Caco-2 (cell line): ENCODE measurements at regions not wholly inside any gene's neighbourhood (a gene's known extent, or its start where the extent isn't known, plus 50 kb on each side); places are given as distances from the start of the nearest gene placed in this dataset.

Source experiments
- BruUV-seq: library from RNA; stranded (reverse); fragments of 400-500 nt; replicated peaks from 2 replicates; lab custom pipeline; 2021; lab: Mats Ljungman, UMichigan
- CTCF ChIA-PET: fragments of 300-600 bp; sonication (Branson Sonifier 250); formaldehyde crosslinking; loops from one replicate; lab custom pipeline; 2022; ENCODE audit warnings: antibody characterized with exemption; lab: Charles Lee
- POLR2A ChIA-PET: fragments of 300-600 bp; sonication (Branson Sonifier 250); formaldehyde crosslinking; loops from one replicate; lab custom pipeline; 2022; ENCODE audit warnings: antibody characterized with exemption; lab: Charles Lee
- DNase-seq, 2 experiments: peaks; one replicate each; pipeline versions ENCODE4 v3.0.0 to v3.0.0-alpha.2; 2020 to 2022
- H3K27me3 ChIP-seq: replicated peaks from 2 replicates; pipeline ENCODE4 v1.6.0; 2011; ENCODE audit warnings: low read length; ENCODE audit not compliant: control insufficient read depth, insufficient read depth
- H3K36me3 ChIP-seq: 2 replicates; pipeline ENCODE4 v1.5.1; 2011; ENCODE audit warnings: low read length; ENCODE audit not compliant: control insufficient read depth, insufficient read depth
- H3K4me1 ChIP-seq: fragments of 250-450 bp; sonication (Bioruptor Pico); 2 replicates; pipeline ENCODE4 v1.5.1; 2020; ENCODE audit warnings: mild to moderate bottlenecking
- H3K4me3 ChIP-seq: 2 replicates; pipeline ENCODE4 v1.5.1; 2011; ENCODE audit warnings: low read depth, mild to moderate bottlenecking, control low read depth, low read length
- H3K9me3 ChIP-seq: fragments of 250-450 bp; sonication (Bioruptor Pico); 2 replicates; pipeline ENCODE4 v1.5.1; 2020; ENCODE audit warnings: mild to moderate bottlenecking, moderate library complexity
- H3K27ac Mint-ChIP-seq: one replicate; pipeline ENCODE4 v1.8.0; 2022; ENCODE audit warnings: mixed read lengths; ENCODE audit not compliant: unreplicated experiment
- H3K27me3 Mint-ChIP-seq: one replicate; pipeline ENCODE4 v1.8.0; 2022; ENCODE audit warnings: mixed read lengths; ENCODE audit not compliant: insufficient read depth, unreplicated experiment
- H3K36me3 Mint-ChIP-seq: one replicate; pipeline ENCODE4 v1.8.0; 2022; ENCODE audit warnings: mild to moderate bottlenecking, mixed read lengths; ENCODE audit not compliant: insufficient read depth, unreplicated experiment
- H3K4me1 Mint-ChIP-seq: one replicate; pipeline ENCODE4 v1.8.0; 2022; ENCODE audit warnings: low read depth, mixed read lengths; ENCODE audit not compliant: unreplicated experiment
- H3K4me3 Mint-ChIP-seq: one replicate; pipeline ENCODE4 v1.8.0; 2022; ENCODE audit warnings: mild to moderate bottlenecking, moderate library complexity, mixed read lengths; ENCODE audit not compliant: unreplicated experiment
- H3K9me3 Mint-ChIP-seq: one replicate; pipeline ENCODE4 v1.8.0; 2022; ENCODE audit warnings: mixed read lengths; ENCODE audit not compliant: unreplicated experiment
- intact Hi-C: fragments of 100-400 bp; cut with micrococcal nuclease; formaldehyde crosslinking; loops from one replicate; pipeline ENCODE4 v1.10.0; 2022; ENCODE audit not compliant: unreplicated experiment
- TF ChIP-seq, protein P1 (sequence below), 2 experiments: fragments of 200-600 bp in 1 of 2; IDR thresholded peaks; 1 replicate in 1 of 2; 2 replicates in 1 of 2; pipeline versions ENCODE4 v1.5.1 to v1.8.0; 2011 to 2022; ENCODE audit warnings: antibody characterized with exemption in 1 of 2, control low read depth in 1 of 2, inconsistent platforms in 1 of 2, low read depth in 1 of 2, low read length in 1 of 2, mild to moderate bottlenecking in 1 of 2, moderate library complexity in 1 of 2; ENCODE audit not compliant: insufficient read depth in 1 of 2, severe bottlenecking in 1 of 2, unreplicated experiment in 1 of 2

DNA sequence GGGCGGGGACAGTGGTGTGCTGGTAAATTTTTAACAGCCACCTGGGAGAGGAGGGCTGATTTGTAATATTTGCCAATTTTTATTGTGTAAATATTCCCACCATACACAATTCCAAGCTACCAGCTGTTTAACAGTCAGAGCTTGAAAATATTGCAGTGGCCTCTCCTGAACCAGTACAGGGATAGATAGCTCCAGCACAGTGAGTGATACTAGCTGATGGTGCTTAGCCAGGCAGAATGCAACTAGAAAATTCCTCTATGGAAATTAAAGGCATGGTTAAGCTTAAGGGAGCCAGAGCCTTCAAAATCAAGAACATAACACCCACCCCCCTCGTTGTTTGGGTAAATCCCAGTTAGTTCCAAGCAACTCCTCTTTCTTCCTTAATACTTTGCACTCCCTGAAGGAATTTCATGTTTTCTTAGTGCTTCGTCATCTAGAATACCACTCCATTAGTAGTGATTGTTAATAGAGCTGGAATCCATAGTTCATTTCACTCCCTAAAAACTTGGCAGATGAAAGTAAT is 96.6 kb downstream of the CYB561 start:
- ChIA-PET POLR2A (no interaction called here), CTCF (interaction anchor here (0.7 kb wide), 1 partner anchor 1749 kb away, joined by 3 read pairs; no protein-coding TSS in a partner anchor)
- no peak for DNase-seq
- Mint-ChIP-seq H3K4me1 (no peaks in the 10 kb centered on the region), H3K27me3 (peaks cover 14% of the 10 kb centered on the region), H3K4me3 (no peak overlapping the region), H3K9me3 (no peaks in the 10 kb centered on the region), H3K36me3 (no peaks in the 10 kb centered on the region), H3K27ac (no peak overlapping the region)
- TF ChIP-seq, protein P1, sequence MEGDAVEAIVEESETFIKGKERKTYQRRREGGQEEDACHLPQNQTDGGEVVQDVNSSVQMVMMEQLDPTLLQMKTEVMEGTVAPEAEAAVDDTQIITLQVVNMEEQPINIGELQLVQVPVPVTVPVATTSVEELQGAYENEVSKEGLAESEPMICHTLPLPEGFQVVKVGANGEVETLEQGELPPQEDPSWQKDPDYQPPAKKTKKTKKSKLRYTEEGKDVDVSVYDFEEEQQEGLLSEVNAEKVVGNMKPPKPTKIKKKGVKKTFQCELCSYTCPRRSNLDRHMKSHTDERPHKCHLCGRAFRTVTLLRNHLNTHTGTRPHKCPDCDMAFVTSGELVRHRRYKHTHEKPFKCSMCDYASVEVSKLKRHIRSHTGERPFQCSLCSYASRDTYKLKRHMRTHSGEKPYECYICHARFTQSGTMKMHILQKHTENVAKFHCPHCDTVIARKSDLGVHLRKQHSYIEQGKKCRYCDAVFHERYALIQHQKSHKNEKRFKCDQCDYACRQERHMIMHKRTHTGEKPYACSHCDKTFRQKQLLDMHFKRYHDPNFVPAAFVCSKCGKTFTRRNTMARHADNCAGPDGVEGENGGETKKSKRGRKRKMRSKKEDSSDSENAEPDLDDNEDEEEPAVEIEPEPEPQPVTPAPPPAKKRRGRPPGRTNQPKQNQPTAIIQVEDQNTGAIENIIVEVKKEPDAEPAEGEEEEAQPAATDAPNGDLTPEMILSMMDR (IDR thresholded peaks at IDR 0.05; ENCODE audit: insufficient read depth in 1 of 2, low read depth in 1 of 2, low read length in 1 of 2, severe bottlenecking in 1 of 2, unreplicated experiment in 1 of 2), result no peak
- Histone ChIP-seq H3K27me3 (no peaks in the 10 kb centered on the region), H3K4me3 (no peak overlapping the region), H3K36me3 (no peaks in the 10 kb centered on the region), H3K9me3 (no peaks in the 10 kb centered on the region), H3K4me1 (no peaks in the 10 kb centered on the region)
- intact Hi-C loops, result no loop called here
- no TSS peak for BruUV-seq

- TF ChIP-seq, protein P1 (IDR thresholded peaks at IDR 0.05; ENCODE audit: insufficient read depth in 1 of 2, low read depth in 1 of 2, low read length in 1 of 2, severe bottlenecking in 1 of 2, unreplicated experiment in 1 of 2), result no peak
- no peak overlapping the region for H3K4me3 Mint-ChIP-seq
These were observed 95.7 kb downstream of the CYB561 start for GRCh38 chr17:63350364-63350763.

DNA sequence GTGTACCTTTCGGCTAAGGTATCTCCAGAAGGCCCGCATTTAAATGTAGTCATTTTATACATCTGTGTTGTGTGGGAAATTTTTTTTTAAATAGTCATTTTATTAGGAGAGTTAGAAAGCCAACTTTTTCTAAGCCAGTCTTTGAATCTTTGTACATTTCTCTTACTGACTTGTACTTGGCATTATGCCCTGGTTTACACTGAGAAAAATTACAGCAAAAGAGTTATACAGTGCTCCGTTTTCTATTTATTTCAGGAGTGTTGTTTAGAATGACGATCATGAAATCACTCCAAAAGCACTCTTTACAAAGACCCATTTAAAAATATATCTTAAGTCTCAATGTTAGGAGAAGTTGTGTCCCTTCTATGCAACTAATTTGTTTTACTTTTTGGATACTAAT is 91.8 kb downstream of the CYB561 start:
- H3K27me3 ChIP-seq, result no peaks in the 10 kb centered on the region; the same call in 1 of the 2 replicates
- no peak overlapping the region for H3K4me3 Mint-ChIP-seq
- H3K36me3 Mint-ChIP-seq, result no peaks in the 10 kb centered on the region
- no TSS peak for BruUV-seq
- H3K27ac Mint-ChIP-seq, result no peak overlapping the region
- H3K9me3 ChIP-seq, result no peaks in the 10 kb centered on the region
- POLR2A ChIA-PET, result no interaction called here
- peaks cover 10% of the 10 kb centered on the region for H3K27me3 Mint-ChIP-seq
- TF ChIP-seq, protein P1 (IDR thresholded peaks at IDR 0.05; ENCODE audit: insufficient read depth in 1 of 2, low read depth in 1 of 2, low read length in 1 of 2, severe bottlenecking in 1 of 2, unreplicated experiment in 1 of 2), result no peak
- intact Hi-C loops, result no loop called here
- H3K36me3 ChIP-seq, result no peaks in the 10 kb centered on the region
- H3K4me1 ChIP-seq, result no peaks in the 10 kb centered on the region
- H3K4me1 Mint-ChIP-seq, result no peaks in the 10 kb centered on the region
- no peak for DNase-seq
- CTCF ChIA-PET, result no interaction called here
- H3K4me3 ChIP-seq, result no peak overlapping the region
- H3K9me3 Mint-ChIP-seq, result no peaks in the 10 kb centered on the region

More at GRCh38 chr17:63350364-63350763, 95.7 kb downstream of the CYB561 start:
- H3K27me3 ChIP-seq, result no peaks in the 10 kb centered on the region
- H3K9me3 ChIP-seq, result no peaks in the 10 kb centered on the region
- H3K4me3 ChIP-seq, result no peak overlapping the region
- no peaks in the 10 kb centered on the region for H3K4me1 ChIP-seq
- intact Hi-C loops, result no loop called here
- Mint-ChIP-seq H3K4me1 (no peaks in the 10 kb centered on the region), H3K27me3 (peaks cover 14% of the 10 kb centered on the region), H3K9me3 (no peaks in the 10 kb centered on the region), H3K36me3 (no peaks in the 10 kb centered on the region), H3K27ac (no peak overlapping the region)
- ChIA-PET CTCF (no interaction called here), POLR2A (no interaction called here)
- H3K36me3 ChIP-seq, result no peaks in the 10 kb centered on the region
- no peak for DNase-seq
- no TSS peak for BruUV-seq
